ENCODE measurements at regions not wholly inside any gene's neighbourhood (a gene's known extent, or its start where the extent isn't known, plus 50 kb on each side); places are given as distances from the start of the nearest gene placed in this dataset.

DNA sequence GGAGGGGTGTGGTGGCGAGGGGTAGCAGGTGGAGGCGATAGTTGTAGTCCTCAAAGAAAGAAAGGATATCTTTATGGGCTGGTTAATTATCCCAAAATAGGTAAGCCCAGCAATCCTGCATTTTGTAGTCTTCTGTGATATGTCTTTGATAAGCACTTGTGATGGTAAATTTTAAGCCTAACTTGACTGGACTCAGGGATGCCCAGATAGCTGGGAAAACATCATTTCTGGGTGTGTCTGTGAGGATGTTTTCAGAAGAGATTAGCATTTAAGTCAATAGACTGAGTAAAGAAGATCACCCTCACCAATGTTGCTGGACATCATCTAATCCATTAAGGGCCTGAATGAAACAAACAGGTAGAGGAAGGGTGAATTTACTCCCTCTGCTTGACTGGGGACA lies 124.8 kb upstream of the RIPOR2 start:
- H3K27ac Mint-ChIP-seq = no peak overlapping the region
- Histone ChIP-seq H3K4me3 (no peak overlapping the region), H3K36me3 (no peaks in the 10 kb centered on the region), H2AFZ (replicated peaks) (no peak overlapping the region), H3K9me3 (ENCODE audit: low read depth) (no peaks in the 10 kb centered on the region), H3K27me3 (no peaks in the 10 kb centered on the region), H3K27ac (no peak overlapping the region), H4K20me1 (ENCODE audit: low read depth) (no peaks in the 10 kb centered on the region), H3K9ac (no peak overlapping the region), H3K79me2 (ENCODE audit: low read depth) (no peaks in the 10 kb centered on the region), H3F3A (ENCODE audit: low read depth) (peaks cover 26% of the 10 kb centered on the region), H3K4me2 (no peak overlapping the region), H3K4me1 (peaks cover 21% of the 10 kb centered on the region)
- TF ChIP-seq EZH2phosphoT487 (IDR thresholded peaks at IDR 0.05) (no peak), EZH2 (IDR thresholded peaks at IDR 0.05) (no peak)
- TF ChIP-seq, protein P1, sequence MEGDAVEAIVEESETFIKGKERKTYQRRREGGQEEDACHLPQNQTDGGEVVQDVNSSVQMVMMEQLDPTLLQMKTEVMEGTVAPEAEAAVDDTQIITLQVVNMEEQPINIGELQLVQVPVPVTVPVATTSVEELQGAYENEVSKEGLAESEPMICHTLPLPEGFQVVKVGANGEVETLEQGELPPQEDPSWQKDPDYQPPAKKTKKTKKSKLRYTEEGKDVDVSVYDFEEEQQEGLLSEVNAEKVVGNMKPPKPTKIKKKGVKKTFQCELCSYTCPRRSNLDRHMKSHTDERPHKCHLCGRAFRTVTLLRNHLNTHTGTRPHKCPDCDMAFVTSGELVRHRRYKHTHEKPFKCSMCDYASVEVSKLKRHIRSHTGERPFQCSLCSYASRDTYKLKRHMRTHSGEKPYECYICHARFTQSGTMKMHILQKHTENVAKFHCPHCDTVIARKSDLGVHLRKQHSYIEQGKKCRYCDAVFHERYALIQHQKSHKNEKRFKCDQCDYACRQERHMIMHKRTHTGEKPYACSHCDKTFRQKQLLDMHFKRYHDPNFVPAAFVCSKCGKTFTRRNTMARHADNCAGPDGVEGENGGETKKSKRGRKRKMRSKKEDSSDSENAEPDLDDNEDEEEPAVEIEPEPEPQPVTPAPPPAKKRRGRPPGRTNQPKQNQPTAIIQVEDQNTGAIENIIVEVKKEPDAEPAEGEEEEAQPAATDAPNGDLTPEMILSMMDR (IDR thresholded peaks at IDR 0.05) = no peak
- no peak overlapping the region for H3K4me3 Mint-ChIP-seq
- no peaks in the 10 kb centered on the region for H3K36me3 Mint-ChIP-seq
- H3K4me1 Mint-ChIP-seq = peaks cover 31% of the 10 kb centered on the region
- no peak for DNase-seq (ENCODE audit: low spot score)
- H3K27me3 Mint-ChIP-seq (ENCODE audit: insufficient read depth, low read depth) = peaks cover 7% of the 10 kb centered on the region
- H3K9me3 Mint-ChIP-seq = peaks cover 5% of the 10 kb centered on the region

DNA sequence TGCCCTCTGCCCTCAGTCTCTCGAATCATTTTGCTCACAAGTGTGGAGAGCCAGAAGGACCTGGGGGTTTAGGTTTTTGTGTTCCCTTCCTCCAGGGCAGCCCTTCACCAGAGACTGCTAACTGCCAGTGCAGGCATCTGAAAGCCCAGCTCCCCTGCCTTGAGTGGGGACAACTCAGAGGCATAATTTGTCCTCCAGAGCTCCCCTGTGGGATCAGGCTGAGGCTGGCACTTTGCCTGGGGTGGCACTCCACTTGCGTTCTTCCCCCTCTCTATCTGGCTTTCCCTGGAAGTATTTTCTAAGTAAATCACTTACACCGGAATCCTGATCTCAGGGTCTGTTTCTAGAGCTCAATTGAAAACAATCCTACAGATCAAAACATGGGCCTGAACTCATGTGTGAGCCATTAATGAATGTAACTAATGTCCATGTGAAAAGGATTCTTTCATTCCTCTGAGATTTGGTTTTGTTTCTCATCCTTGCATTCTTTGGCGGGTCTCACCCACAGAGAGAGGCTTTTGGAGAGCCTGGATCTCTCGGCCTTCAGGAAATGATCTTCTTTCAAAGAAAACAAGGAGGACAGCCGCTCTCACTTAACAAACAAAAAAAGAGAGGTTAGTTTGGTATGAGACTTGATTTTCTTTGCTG lies 125.7 kb upstream of the RIPOR2 start:
- Mint-ChIP-seq H3K4me3 (peak overlapping the region; percentile 50), H3K4me1 (peaks cover 26% of the 10 kb centered on the region), H3K9me3 (no peaks in the 10 kb centered on the region), H3K36me3 (no peaks in the 10 kb centered on the region), H3K27ac (peak overlapping the region; percentile 92), H3K27me3 (ENCODE audit: insufficient read depth, low read depth) (peaks cover 7% of the 10 kb centered on the region)
- no peaks in the 10 kb centered on the region for H3K79me2 ChIP-seq (ENCODE audit: low read depth)
- H3K4me2 ChIP-seq = peak overlapping the region; percentile 28
- no peaks in the 10 kb centered on the region for H3K27me3 ChIP-seq
- peak overlapping the region; percentile 32 for H2AFZ ChIP-seq (replicated peaks)
- peaks cover 26% of the 10 kb centered on the region for H3F3A ChIP-seq (ENCODE audit: low read depth)
- no peaks in the 10 kb centered on the region for H3K36me3 ChIP-seq
- H4K20me1 ChIP-seq (ENCODE audit: low read depth) = no peaks in the 10 kb centered on the region
- H3K27ac ChIP-seq = peak overlapping the region; percentile 80
- TF ChIP-seq EZH2phosphoT487 (IDR thresholded peaks at IDR 0.05) (no peak), EZH2 (IDR thresholded peaks at IDR 0.05) (no peak)
- TF ChIP-seq, protein P1 (IDR thresholded peaks at IDR 0.05) = no peak
- no peak overlapping the region for H3K4me3 ChIP-seq
- no peaks in the 10 kb centered on the region for H3K9me3 ChIP-seq (ENCODE audit: low read depth)
- peak; percentile 45 for DNase-seq (ENCODE audit: low spot score)
- H3K4me1 ChIP-seq = peaks cover 21% of the 10 kb centered on the region
- H3K9ac ChIP-seq = no peak overlapping the region

DNA sequence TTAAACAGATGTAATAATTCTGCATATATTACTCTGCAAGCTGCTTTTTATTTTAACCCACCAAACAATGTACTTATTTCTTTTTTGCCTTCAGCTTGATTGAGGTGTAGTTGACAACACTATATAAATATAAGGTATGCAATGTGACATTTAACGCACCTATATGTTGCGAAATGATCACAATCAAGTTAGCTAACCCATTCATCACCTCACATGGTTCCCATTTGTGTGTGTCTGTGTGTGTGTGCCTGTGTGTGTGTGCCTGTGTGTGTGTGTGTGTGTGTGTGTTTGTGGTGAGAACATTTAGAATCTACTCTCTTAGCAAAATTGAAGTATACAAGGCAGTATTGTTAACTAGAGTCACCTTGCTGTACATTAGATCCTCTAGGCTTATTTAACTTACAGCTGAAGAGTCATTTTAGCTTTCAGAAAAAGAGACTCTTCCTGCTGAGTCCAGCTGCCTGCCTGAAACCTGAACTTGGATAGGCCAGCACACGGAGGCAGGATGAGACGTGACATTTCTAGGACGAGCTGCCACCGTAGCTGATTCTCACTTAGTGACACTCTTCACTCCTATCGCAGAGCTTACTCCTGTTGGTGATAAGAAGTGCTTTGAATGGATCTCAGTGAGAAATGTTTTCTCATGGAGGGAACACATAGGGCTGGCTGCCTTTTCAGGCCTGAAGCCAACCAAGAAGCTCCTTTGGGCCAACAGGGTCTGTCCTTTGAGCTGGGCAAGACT lies 126.5 kb upstream of the RIPOR2 start:
- Histone ChIP-seq H3K9me3 (ENCODE audit: low read depth) (no peaks in the 10 kb centered on the region), H3K9ac (no peak overlapping the region), H3K27ac (peak overlapping the region; percentile 80), H3K79me2 (ENCODE audit: low read depth) (no peaks in the 10 kb centered on the region), H4K20me1 (ENCODE audit: low read depth) (no peaks in the 10 kb centered on the region), H3K4me1 (peaks cover 21% of the 10 kb centered on the region), H3K4me3 (no peak overlapping the region), H3K27me3 (no peaks in the 10 kb centered on the region), H3F3A (ENCODE audit: low read depth) (peaks cover 26% of the 10 kb centered on the region), H3K4me2 (peak overlapping the region; percentile 28), H3K36me3 (no peaks in the 10 kb centered on the region), H2AFZ (replicated peaks) (no peak overlapping the region)
- H3K4me3 Mint-ChIP-seq = no peak overlapping the region
- H3K9me3 Mint-ChIP-seq = no peaks in the 10 kb centered on the region
- DNase-seq (ENCODE audit: low spot score) = no peak
- TF ChIP-seq EZH2 (IDR thresholded peaks at IDR 0.05) (no peak), EZH2phosphoT487 (IDR thresholded peaks at IDR 0.05) (no peak)
- TF ChIP-seq, protein P1 (IDR thresholded peaks at IDR 0.05) = no peak
- no peaks in the 10 kb centered on the region for H3K36me3 Mint-ChIP-seq
- H3K27me3 Mint-ChIP-seq (ENCODE audit: insufficient read depth, low read depth) = peaks cover 7% of the 10 kb centered on the region
- H3K4me1 Mint-ChIP-seq = peaks cover 25% of the 10 kb centered on the region
- H3K27ac Mint-ChIP-seq = peak overlapping the region; percentile 92

All from neural progenitor cell (in vitro differentiated cells).